C4-2B (cell line): ENCODE measurements at regions not wholly inside any gene's neighbourhood (a gene's known extent, or its start where the extent isn't known, plus 50 kb on each side); places are given as distances from the start of the nearest gene placed in this dataset.

ENCODE experiments used
- H3K27ac ChIP-seq: fragments of 450-650 bp; 2 replicates; pipeline ENCODE4 v1.5.1; 2017
- ZFX ChIP-seq: fragments of 450-650 bp; IDR thresholded peaks from 2 replicates; pipeline ENCODE4 v1.6.1; 2017
- TF ChIP-seq, protein P1 (sequence below): fragments of 450-650 bp; conservative IDR thresholded peaks from 2 replicates; pipeline ENCODE4 v1.5.1; 2017; ENCODE audit warnings: mild to moderate bottlenecking

DNA sequence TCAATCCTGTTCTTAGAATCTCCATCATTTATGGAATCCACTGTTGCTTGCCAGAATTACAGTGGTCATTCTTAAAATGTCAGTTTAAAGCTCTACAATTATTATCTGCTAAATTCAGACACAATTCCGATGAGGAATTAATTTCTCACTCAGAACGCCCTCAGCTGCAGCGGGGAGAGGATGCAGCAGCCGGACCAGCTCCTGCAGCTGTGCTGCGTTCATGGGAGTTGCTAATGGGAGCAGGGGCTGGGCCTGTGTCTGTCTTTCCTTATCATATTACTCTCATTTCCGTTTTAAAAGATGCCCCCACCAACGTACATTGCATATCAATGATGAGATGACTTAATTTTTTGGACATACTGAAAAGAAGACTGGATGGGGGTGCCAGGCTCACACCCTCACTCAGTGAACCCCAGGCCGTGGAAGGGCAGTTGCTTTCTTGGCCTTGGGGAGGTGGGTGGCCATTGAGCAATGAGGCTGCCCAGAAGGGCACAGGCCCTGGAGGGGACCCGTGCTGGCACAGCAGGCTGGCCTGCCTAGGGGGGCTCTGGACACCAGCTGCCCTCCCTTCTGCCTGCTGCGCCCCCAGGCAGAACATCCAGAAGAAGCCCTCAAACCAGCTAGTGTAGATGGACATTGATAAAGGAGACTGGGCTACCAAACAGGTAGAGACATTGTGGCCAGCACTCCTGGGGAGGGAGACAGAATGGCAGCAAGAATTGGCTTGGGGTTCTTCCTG is 503.6 kb upstream of the MYT1L start:
- TF ChIP-seq, protein P1, sequence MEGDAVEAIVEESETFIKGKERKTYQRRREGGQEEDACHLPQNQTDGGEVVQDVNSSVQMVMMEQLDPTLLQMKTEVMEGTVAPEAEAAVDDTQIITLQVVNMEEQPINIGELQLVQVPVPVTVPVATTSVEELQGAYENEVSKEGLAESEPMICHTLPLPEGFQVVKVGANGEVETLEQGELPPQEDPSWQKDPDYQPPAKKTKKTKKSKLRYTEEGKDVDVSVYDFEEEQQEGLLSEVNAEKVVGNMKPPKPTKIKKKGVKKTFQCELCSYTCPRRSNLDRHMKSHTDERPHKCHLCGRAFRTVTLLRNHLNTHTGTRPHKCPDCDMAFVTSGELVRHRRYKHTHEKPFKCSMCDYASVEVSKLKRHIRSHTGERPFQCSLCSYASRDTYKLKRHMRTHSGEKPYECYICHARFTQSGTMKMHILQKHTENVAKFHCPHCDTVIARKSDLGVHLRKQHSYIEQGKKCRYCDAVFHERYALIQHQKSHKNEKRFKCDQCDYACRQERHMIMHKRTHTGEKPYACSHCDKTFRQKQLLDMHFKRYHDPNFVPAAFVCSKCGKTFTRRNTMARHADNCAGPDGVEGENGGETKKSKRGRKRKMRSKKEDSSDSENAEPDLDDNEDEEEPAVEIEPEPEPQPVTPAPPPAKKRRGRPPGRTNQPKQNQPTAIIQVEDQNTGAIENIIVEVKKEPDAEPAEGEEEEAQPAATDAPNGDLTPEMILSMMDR: no peak
- TF ChIP-seq ZFX: no peak
- H3K27ac ChIP-seq: no peak overlapping the region

DNA sequence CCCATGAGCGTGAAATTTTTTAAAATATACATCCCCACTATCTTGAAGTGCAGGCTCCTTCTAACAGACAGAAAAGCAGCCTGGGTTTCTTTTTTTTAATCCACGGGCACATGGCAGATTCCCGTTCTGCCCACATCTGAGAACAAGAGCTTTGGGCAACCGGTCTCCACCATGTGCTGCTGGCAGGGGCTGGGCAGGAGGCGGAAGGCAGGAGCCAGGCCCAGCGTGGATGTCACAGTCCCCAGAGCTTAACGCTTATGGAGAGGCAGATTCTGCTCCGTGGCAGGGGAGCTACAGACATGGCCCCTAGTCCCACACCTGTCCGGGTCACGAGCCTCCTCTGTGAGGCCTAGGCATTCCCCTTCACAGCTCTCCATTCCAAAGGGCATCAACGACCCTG is 503.0 kb upstream of the MYT1L start:
- TF ChIP-seq ZFX: no peak
- TF ChIP-seq, protein P1: no peak
- H3K27ac ChIP-seq: no peak overlapping the region

DNA sequence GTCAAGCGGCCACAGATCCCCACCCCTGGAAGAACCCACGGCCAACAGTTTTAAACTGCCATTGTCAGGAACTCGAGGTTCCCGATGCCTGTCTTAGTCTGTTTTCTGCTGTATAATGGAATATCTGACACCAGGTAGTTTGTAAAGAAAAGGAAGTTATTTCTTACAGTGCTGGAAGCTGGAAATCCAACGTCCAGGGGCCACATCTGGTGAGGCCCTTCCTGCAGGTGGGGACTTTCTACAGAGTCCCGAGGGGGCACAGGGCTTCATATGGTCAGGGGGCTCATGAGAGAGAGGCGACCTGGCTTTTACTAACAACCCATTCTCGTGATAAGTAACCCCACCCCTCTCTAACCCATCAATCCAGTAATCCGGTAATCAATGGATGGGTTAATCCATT is 501.6 kb upstream of the MYT1L start:
- no peak overlapping the region for H3K27ac ChIP-seq
- TF ChIP-seq, protein P1: no peak
- TF ChIP-seq ZFX: no peak

DNA sequence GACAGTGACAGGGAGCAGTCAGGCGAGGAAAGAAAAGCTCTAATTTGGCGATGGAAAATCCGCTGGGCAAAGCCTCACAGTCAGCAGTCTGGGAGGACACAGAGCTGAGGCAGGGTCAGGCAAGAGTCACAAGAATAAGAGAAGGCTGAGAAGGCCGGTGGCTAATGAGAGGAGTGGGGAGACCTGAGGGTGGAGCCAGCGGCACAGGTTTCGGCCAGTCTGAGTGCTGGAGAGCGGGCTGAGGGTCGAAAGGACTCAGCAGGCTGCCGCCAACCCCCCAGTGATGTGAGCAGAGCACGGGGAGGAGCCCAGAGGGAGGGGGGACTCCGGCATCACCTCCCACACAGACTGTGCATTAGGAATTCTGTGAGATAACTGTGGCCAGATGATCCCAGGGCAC is 500.6 kb upstream of the MYT1L start:
- no peak for TF ChIP-seq ZFX
- TF ChIP-seq, protein P1: no peak
- H3K27ac ChIP-seq: no peak overlapping the region

DNA sequence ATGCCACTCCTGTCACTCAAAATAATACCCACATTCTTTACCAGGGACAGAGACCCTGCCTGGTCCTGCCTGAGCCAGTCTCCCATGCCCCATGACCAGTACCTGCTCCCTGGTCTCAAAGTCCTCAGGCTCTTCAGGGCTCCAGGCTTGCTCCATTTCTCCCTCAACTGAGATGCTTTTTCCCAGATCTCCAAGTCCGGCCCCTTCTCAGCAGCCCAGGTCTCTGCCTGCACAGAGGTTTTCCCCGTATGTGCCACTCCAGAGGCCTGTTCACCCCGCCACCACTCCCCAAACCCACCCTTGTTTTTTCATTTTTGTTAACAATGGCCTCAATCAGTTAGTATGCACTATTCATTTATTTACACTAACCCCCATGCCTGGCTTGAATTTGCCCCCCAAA is 499.5 kb upstream of the MYT1L start:
- no peak for TF ChIP-seq ZFX
- TF ChIP-seq, protein P1: no peak
- H3K27ac ChIP-seq: no peak overlapping the region

DNA sequence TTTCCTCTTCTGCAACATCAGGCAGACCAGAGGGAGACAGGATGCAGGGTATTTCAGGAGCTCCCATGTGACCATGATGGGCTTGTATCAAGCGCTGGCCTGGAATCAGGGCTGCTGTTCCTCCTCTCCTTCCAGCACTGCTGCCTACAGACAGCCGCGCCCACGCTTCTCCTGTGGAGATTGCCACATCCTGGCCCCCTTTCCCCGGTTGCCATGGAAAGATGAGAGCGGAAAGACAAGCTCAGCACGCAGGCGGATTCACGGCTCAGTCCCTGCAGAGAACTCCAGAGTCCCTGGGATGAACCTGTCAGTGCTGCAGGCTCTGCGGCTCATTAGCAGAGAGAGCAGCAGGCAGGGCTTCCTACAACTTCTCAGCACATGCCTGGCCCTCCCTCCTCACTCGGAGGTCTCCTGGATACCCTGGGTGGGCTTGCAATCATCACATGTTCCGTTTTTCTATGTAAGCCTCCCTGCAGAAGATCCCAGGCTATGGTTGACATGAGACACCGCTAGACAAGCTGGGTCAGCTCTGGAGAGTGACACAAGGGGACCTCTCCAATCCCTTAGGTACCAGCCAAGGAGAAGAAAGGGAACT is 497.8 kb upstream of the MYT1L start:
- TF ChIP-seq, protein P1: no peak
- no peak for TF ChIP-seq ZFX
- no peak overlapping the region for H3K27ac ChIP-seq

DNA sequence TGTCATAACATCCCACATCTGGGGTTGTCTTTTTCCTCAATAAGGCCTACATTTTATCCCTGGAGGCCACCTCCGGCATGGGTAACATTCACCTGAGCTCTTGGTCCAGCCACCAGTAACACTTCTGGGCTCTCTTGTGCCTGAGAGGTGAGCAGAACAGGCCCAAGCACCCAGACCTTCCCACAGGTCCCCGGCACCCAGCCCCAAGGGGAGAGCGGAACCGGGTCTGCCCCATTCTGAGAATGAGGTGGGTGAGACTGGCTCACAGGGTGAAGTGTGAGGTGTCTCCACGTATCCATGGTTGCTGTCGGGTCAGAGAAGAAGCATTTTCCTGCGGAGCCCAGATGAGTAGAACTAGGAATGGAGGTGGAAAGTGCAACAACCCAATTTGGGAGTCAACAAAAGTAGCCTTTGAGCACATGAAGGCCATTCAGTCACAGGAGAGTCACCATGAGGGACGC is 496.7 kb upstream of the MYT1L start:
- TF ChIP-seq, protein P1: no peak
- no peak for TF ChIP-seq ZFX
- H3K27ac ChIP-seq: no peak overlapping the region
